WTC11 (cell line): ENCODE measurements at regions not wholly inside any gene's neighbourhood (a gene's known extent, or its start where the extent isn't known, plus 50 kb on each side); places are given as distances from the start of the nearest gene placed in this dataset.
A peak's percentile ranks its signal among the peaks of the same experiment; 100 is the strongest.

Experiments
- ATAC-seq: fragments of 200-7000 bp; cut with Tn5 transposase; 2 replicates; pipeline ENCODE4 v1.10.0; 2021; ENCODE audit warnings: mild to moderate bottlenecking, moderate library complexity
- CTCF ChIA-PET: fragments of 300-600 bp; sonication (Branson Sonifier 250); formaldehyde crosslinking; loops from one replicate; lab custom pipeline; 2021; ENCODE audit warnings: antibody characterized with exemption; lab: Charles Lee
- POLR2A ChIA-PET: fragments of 350-600 bp; sonication (Branson Sonifier 250); formaldehyde crosslinking; loops from one replicate; lab custom pipeline; 2021; ENCODE audit warnings: antibody characterized with exemption; lab: Charles Lee
- DNase-seq: peaks from one replicate; pipeline ENCODE4 v3.0.0; 2021; ENCODE audit warnings: low spot score
- H3K27ac Mint-ChIP-seq: 2 replicates; pipeline ENCODE4 v1.8.0; 2021; ENCODE audit warnings: mixed read lengths
- H3K27me3 Mint-ChIP-seq: 2 replicates; pipeline ENCODE4 v1.8.0; 2021; ENCODE audit warnings: low read depth, mild to moderate bottlenecking, moderate library complexity, mixed read lengths
- H3K36me3 Mint-ChIP-seq: 2 replicates; pipeline ENCODE4 v1.8.0; 2021; ENCODE audit warnings: mixed read lengths
- H3K4me1 Mint-ChIP-seq: 2 replicates; pipeline ENCODE4 v1.8.0; 2022; ENCODE audit warnings: mixed read lengths
- H3K4me3 Mint-ChIP-seq: 2 replicates; pipeline ENCODE4 v1.8.0; 2021; ENCODE audit warnings: mild to moderate bottlenecking, moderate library complexity, mixed read lengths
- H3K9me3 Mint-ChIP-seq: 2 replicates; pipeline ENCODE4 v1.8.0; 2021; ENCODE audit warnings: mixed read lengths
- ESRRA ChIP-seq: sonication (generic); formaldehyde crosslinking; IDR thresholded peaks from 2 replicates; pipeline ENCODE4 v1.8.1; 2022; ENCODE audit warnings: mild to moderate bottlenecking, missing genetic modification reagents, borderline replicate concordance
- FOXJ3 ChIP-seq: sonication (generic); formaldehyde crosslinking; IDR thresholded peaks from 2 replicates; pipeline ENCODE4 v1.9.0; 2021; ENCODE audit warnings: missing genetic modification reagents, mild to moderate bottlenecking, borderline replicate concordance
- FOXK1 ChIP-seq: sonication (generic); formaldehyde crosslinking; IDR thresholded peaks from 2 replicates; pipeline ENCODE4 v1.8.0; 2022; ENCODE audit warnings: mild to moderate bottlenecking, moderate library complexity, missing genetic modification reagents
- JAZF1 ChIP-seq: fragments of 250-450 bp; sonication (Bioruptor Pico); IDR thresholded peaks from 2 replicates; pipeline ENCODE4 v1.9.0; 2021; ENCODE audit warnings: moderate library complexity, mild to moderate bottlenecking, inconsistent platforms
- JUN ChIP-seq: sonication (generic); formaldehyde crosslinking; IDR thresholded peaks from 2 replicates; pipeline ENCODE4 v1.8.0; 2023; ENCODE audit warnings: mild to moderate bottlenecking, missing genetic modification reagents
- MXD4 ChIP-seq: fragments of 250-450 bp; sonication (Bioruptor Pico); IDR thresholded peaks from 2 replicates; pipeline ENCODE4 v1.8.0; 2021; ENCODE audit warnings: mild to moderate bottlenecking, moderate library complexity, borderline replicate concordance
- MYBL2 ChIP-seq: sonication (generic); formaldehyde crosslinking; IDR thresholded peaks from 2 replicates; pipeline ENCODE4 v1.8.1; 2023; ENCODE audit warnings: mild to moderate bottlenecking, moderate library complexity, missing genetic modification reagents
- NFATC4 ChIP-seq: fragments of 250-450 bp; sonication (Bioruptor Pico); IDR thresholded peaks from 2 replicates; pipeline ENCODE4 v1.9.0; 2021; ENCODE audit warnings: mild to moderate bottlenecking
- NR1H2 ChIP-seq: sonication (generic); formaldehyde crosslinking; IDR thresholded peaks from 2 replicates; pipeline ENCODE4 v1.9.0; 2021; ENCODE audit warnings: mild to moderate bottlenecking, moderate library complexity, missing genetic modification reagents
- RORB ChIP-seq: fragments of 250-450 bp; sonication (Bioruptor Pico); IDR thresholded peaks from 2 replicates; pipeline ENCODE4 v1.9.0; 2021; ENCODE audit warnings: mild to moderate bottlenecking
- SP1 ChIP-seq: sonication (generic); formaldehyde crosslinking; conservative IDR thresholded peaks from 2 replicates; pipeline ENCODE4 v1.8.1; 2022; ENCODE audit warnings: missing genetic modification reagents
- TEAD1 ChIP-seq: sonication (generic); formaldehyde crosslinking; IDR thresholded peaks from 2 replicates; pipeline ENCODE4 v1.8.0; 2022; ENCODE audit warnings: mild to moderate bottlenecking, missing genetic modification reagents
- TEAD4 ChIP-seq: sonication (generic); formaldehyde crosslinking; IDR thresholded peaks from 2 replicates; pipeline ENCODE4 v1.8.0; 2022; ENCODE audit warnings: mild to moderate bottlenecking, missing genetic modification reagents
- ZNF317 ChIP-seq: sonication (generic); formaldehyde crosslinking; IDR thresholded peaks from 2 replicates; pipeline ENCODE4 v1.8.1; 2023; ENCODE audit warnings: low read depth, mild to moderate bottlenecking, moderate library complexity, missing genetic modification reagents, borderline replicate concordance
- TF ChIP-seq, protein P1 (sequence below): sonication (generic); formaldehyde crosslinking; IDR thresholded peaks from 2 replicates; pipeline ENCODE4 v1.8.0; 2022; ENCODE audit warnings: mild to moderate bottlenecking, missing genetic modification reagents
- TF ChIP-seq, protein P2 (sequence below): sonication (generic); formaldehyde crosslinking; IDR thresholded peaks from 2 replicates; pipeline ENCODE4 v1.8.0; 2022; ENCODE audit warnings: mild to moderate bottlenecking, missing genetic modification reagents
- TF ChIP-seq, protein P3 (sequence below): fragments of 250-450 bp; sonication (Bioruptor Pico); conservative IDR thresholded peaks from 2 replicates; pipeline ENCODE4 v1.9.0; 2021; ENCODE audit warnings: mild to moderate bottlenecking
- TF ChIP-seq, protein P4 (sequence below): sonication (generic); formaldehyde crosslinking; IDR thresholded peaks from 2 replicates; pipeline ENCODE4 v1.8.1; 2023; ENCODE audit warnings: mild to moderate bottlenecking, moderate library complexity, missing genetic modification reagents
- TF ChIP-seq, protein P5 (sequence below): sonication (generic); formaldehyde crosslinking; IDR thresholded peaks from 2 replicates; pipeline ENCODE4 v1.8.1; 2023; ENCODE audit warnings: mild to moderate bottlenecking, missing genetic modification reagents, borderline replicate concordance

DNA sequence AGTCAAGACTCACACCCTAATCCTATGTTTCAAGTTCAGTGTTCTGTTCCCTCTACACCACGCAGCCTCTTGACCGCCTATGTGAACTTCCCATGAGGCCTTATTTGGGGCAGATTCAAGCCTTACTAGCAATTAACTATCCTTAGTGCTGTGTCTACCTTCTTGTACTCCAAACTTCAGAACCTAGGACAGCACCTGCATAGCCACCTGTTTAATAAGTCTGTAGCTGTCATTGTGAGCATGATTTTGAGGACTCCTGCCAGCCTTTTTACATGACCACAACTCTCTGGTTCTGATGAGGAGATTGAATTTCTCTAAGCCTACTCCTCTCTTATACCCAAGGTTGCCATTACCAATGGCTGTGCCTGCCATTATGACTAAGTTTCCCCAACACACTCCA is 50.8 kb upstream of the PCSK1 start:
- ATAC-seq: peak; percentile 73
- peak; percentile 17 for DNase-seq
- ChIA-PET POLR2A (no interaction called here), CTCF (interaction anchor here (0.9 to 1.2 kb wide), 2 partner anchors 52 to 112 kb away, joined by 3 to 5 read pairs; no protein-coding TSS in a partner anchor)
- Mint-ChIP-seq H3K36me3 (no peaks in the 10 kb centered on the region), H3K4me3 (no peak overlapping the region), H3K4me1 (no peaks in the 10 kb centered on the region), H3K27me3 (no peaks in the 10 kb centered on the region), H3K9me3 (no peaks in the 10 kb centered on the region), H3K27ac (no peak overlapping the region)
- TF ChIP-seq ESRRA (CRISPR knock-in tag): no peak
- TF ChIP-seq JUN (CRISPR knock-in tag): 0 out of 2 replicates have a peak, but pooled peaks have one; percentile 43
- TF ChIP-seq, protein P1, sequence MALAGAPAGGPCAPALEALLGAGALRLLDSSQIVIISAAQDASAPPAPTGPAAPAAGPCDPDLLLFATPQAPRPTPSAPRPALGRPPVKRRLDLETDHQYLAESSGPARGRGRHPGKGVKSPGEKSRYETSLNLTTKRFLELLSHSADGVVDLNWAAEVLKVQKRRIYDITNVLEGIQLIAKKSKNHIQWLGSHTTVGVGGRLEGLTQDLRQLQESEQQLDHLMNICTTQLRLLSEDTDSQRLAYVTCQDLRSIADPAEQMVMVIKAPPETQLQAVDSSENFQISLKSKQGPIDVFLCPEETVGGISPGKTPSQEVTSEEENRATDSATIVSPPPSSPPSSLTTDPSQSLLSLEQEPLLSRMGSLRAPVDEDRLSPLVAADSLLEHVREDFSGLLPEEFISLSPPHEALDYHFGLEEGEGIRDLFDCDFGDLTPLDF (CRISPR knock-in tag): no peak

DNA sequence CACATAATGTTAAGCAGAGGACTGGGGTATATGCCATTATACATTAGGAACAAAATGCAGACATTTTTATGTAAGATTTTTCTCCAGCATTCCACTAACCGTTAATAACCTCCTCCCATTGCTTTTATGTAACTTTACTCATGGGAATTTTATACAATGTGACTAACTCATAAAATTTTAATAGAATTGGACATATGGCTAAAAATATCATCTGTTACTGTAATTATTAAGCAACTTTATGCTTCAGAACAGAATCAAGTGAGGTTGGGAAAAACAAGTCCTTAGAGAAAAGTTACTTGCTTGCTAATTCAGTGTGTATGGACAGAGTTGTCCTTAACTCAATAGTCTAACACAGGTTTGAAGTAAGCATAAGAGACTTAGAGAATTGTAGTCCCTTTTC is 54.8 kb upstream of the PCSK1 start:
- H3K4me1 Mint-ChIP-seq: no peaks in the 10 kb centered on the region
- no peak overlapping the region for H3K4me3 Mint-ChIP-seq
- 0 out of 2 replicates have a peak, but pooled peaks cover 3% of the 10 kb centered on the region for H3K9me3 Mint-ChIP-seq
- H3K36me3 Mint-ChIP-seq: no peaks in the 10 kb centered on the region
- no peaks in the 10 kb centered on the region for H3K27me3 Mint-ChIP-seq
- DNase-seq (no peak), ATAC-seq (no peak)
- H3K27ac Mint-ChIP-seq: no peak overlapping the region
- POLR2A ChIA-PET: no interaction called here
- CTCF ChIA-PET: no interaction called here
- TF ChIP-seq FOXJ3 (CRISPR knock-in tag) (no peak), TEAD1 (CRISPR knock-in tag) (no peak), TEAD4 (CRISPR knock-in tag) (no peak), MYBL2 (CRISPR knock-in tag) (no peak), NR1H2 (CRISPR knock-in tag) (no peak), JAZF1 (CRISPR knock-in tag) (no peak), RORB (CRISPR knock-in tag) (no peak), MXD4 (CRISPR knock-in tag) (no peak), ZNF317 (CRISPR knock-in tag) (no peak), NFATC4 (CRISPR knock-in tag) (no peak), FOXK1 (CRISPR knock-in tag) (no peak), SP1 (no peak)
- TF ChIP-seq, protein P2, sequence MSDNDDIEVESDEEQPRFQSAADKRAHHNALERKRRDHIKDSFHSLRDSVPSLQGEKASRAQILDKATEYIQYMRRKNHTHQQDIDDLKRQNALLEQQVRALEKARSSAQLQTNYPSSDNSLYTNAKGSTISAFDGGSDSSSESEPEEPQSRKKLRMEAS (CRISPR knock-in tag): no peak
- TF ChIP-seq, protein P1 (CRISPR knock-in tag): no peak
- TF ChIP-seq, protein P3, sequence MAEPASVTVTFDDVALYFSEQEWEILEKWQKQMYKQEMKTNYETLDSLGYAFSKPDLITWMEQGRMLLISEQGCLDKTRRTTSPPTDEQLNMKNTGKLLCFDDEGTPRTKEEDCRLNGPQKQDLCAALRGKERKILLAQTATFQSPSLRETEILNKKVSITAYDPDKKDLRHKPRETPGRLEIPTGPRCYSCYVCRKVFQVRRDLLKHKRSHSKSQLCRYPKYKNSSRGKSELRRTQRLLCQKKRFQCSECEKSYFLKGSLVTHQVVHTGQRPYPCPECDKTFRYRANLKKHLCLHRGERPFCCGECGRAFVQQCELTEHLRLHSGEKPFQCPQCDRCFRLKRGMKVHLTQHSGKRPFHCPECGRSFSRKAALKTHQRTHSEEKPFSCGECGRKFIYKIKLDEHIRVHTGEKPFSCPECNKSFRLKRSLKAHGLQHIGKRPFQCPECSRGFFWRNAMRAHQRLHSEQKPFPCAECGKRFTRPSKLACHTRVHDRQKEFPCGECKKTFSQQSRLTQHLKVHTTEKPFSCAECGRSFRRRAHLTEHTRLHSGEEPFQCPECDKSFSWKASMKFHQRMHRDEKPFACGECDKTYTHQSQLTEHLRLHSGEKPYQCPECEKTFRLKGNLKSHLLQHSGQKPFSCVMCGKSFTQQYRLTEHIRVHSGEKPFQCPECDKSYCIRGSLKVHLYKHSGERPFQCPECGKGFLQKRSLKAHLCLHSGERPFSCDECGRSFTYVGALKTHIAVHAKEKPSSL (CRISPR knock-in tag): no peak
- TF ChIP-seq, protein P4, sequence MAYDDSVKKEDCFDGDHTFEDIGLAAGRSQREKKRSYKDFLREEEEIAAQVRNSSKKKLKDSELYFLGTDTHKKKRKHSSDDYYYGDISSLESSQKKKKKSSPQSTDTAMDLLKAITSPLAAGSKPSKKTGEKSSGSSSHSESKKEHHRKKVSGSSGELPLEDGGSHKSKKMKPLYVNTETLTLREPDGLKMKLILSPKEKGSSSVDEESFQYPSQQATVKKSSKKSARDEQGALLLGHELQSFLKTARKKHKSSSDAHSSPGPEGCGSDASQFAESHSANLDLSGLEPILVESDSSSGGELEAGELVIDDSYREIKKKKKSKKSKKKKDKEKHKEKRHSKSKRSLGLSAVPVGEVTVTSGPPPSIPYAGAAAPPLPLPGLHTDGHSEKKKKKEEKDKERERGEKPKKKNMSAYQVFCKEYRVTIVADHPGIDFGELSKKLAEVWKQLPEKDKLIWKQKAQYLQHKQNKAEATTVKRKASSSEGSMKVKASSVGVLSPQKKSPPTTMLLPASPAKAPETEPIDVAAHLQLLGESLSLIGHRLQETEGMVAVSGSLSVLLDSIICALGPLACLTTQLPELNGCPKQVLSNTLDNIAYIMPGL (CRISPR knock-in tag): no peak
- TF ChIP-seq, protein P5, sequence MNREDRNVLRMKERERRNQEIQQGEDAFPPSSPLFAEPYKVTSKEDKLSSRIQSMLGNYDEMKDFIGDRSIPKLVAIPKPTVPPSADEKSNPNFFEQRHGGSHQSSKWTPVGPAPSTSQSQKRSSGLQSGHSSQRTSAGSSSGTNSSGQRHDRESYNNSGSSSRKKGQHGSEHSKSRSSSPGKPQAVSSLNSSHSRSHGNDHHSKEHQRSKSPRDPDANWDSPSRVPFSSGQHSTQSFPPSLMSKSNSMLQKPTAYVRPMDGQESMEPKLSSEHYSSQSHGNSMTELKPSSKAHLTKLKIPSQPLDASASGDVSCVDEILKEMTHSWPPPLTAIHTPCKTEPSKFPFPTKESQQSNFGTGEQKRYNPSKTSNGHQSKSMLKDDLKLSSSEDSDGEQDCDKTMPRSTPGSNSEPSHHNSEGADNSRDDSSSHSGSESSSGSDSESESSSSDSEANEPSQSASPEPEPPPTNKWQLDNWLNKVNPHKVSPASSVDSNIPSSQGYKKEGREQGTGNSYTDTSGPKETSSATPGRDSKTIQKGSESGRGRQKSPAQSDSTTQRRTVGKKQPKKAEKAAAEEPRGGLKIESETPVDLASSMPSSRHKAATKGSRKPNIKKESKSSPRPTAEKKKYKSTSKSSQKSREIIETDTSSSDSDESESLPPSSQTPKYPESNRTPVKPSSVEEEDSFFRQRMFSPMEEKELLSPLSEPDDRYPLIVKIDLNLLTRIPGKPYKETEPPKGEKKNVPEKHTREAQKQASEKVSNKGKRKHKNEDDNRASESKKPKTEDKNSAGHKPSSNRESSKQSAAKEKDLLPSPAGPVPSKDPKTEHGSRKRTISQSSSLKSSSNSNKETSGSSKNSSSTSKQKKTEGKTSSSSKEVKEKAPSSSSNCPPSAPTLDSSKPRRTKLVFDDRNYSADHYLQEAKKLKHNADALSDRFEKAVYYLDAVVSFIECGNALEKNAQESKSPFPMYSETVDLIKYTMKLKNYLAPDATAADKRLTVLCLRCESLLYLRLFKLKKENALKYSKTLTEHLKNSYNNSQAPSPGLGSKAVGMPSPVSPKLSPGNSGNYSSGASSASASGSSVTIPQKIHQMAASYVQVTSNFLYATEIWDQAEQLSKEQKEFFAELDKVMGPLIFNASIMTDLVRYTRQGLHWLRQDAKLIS (CRISPR knock-in tag): no peak
